GM12874 (cell line): ENCODE measurements at regions not wholly inside any gene's neighbourhood (a gene's known extent, or its start where the extent isn't known, plus 50 kb on each side); places are given as distances from the start of the nearest gene placed in this dataset.

Source experiments
- TF ChIP-seq, protein P1 (sequence below): IDR thresholded peaks from 2 replicates; pipeline ENCODE4 v1.5.1; 2011; ENCODE audit warnings: low read depth, mild to moderate bottlenecking, control low read depth, low read length, moderate library complexity; ENCODE audit not compliant: insufficient read depth

DNA sequence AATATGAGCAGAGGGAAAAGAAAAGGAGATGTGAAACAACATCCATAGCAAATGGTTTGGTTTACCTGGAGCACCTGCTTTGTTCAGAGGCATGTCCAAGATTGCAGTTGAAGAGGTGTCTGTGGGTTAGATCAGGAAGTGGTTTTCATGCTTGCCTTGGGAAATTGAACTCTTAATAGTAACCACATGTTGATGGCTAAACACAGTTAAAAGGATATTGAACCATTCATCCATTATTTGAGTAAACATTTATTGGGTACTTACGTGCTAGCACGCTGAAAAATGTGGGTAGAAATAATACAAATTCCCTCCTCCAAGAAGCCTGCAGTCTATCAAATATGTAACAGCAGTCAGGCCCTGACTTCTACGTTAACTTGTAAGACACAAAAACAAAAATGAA lies 235.7 kb upstream of the TNC start:
- TF ChIP-seq, protein P1, sequence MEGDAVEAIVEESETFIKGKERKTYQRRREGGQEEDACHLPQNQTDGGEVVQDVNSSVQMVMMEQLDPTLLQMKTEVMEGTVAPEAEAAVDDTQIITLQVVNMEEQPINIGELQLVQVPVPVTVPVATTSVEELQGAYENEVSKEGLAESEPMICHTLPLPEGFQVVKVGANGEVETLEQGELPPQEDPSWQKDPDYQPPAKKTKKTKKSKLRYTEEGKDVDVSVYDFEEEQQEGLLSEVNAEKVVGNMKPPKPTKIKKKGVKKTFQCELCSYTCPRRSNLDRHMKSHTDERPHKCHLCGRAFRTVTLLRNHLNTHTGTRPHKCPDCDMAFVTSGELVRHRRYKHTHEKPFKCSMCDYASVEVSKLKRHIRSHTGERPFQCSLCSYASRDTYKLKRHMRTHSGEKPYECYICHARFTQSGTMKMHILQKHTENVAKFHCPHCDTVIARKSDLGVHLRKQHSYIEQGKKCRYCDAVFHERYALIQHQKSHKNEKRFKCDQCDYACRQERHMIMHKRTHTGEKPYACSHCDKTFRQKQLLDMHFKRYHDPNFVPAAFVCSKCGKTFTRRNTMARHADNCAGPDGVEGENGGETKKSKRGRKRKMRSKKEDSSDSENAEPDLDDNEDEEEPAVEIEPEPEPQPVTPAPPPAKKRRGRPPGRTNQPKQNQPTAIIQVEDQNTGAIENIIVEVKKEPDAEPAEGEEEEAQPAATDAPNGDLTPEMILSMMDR: no peak

DNA sequence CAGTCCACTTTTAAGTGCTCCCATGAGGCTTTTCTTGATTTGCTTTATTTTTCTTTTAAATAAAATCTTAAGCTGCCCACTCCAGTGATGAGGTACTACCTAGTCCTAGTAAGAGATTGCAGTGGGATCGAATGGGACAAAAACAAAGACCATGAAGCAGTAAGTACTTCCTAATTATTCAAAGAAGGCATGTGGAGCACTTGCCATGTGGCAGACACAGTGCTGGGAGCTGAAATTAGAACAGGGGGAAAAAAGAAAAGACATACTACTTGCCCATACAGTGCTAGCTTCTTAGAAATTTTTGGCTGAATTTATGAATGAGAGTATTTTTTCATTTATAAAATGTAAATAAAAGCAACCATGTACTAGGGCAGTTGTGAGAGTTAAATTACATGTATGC lies 239.9 kb upstream of the TNC start:
- TF ChIP-seq, protein P1: no peak

DNA sequence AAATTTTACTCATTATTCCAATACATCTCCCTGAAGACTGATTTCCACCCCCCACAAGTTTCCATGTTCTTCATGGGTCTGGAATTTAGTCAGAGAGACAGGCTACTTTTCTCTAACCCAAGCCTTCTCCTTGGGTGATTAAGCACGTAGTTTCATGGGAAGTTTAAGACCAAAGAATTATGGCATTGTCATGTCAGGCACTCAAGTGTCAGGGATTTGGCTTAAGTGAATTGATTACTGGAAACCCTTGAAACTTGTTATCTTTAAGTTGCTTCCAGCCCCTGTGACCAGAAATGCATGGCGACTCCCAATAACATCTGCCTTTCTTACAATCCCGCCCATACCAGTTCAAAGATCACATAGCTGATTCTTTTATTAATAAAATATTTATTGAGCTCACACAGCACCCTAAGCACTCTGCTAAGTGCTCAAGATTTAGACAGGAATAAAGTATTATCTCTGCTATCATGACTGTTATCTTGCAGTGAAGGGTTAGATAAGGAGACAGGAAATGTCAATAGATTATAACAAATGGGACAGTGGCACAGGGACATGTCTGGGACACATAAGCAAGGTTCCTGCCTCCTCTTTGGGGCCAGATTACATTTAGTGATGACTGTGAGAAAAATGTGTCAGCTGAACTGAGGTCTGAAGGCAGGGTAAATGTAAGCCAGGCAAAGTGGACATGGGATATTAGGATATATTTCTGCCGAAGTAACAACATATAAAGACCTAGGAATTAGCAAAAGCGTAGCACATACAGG lies 241.2 kb upstream of the TNC start:
- TF ChIP-seq, protein P1: no peak

DNA sequence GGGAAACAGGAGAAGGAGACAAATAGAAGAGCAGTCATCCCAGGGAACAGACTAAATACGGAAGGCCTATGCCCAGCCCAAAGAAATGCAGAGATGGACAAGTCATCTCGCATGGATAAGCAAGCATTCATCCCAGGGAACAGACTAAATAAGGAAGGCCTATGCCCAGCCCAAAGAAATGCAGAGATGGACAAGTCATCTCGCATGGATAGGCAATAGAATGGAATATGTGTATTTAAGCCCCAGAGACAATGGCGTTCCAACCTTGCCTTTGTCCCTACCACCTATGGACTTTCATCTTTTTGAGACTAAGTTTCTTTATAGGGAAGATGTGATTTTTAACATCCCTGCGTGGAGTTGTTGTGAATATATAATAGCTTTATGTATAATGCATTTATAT lies 242.2 kb upstream of the TNC start:
- TF ChIP-seq, protein P1: no peak

DNA sequence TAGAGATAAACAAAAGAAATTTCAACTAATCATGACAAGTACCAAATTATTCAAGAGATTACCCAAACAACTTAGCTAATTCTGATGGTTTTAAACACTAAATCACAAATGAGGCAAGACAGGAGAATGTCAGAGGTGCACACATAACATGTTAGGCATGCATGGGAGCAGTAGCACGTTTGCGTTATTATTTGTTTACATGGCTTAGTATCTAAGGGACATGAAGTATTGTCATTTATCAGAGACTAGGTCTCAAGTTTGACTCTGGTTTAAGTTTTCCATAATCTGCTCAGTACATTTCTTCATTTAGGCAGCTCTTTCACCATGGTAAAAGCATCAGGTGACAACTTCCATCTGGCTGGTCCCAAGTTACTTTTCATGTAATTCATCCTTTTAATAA lies 244.1 kb upstream of the TNC start:
- TF ChIP-seq, protein P1: no peak

DNA sequence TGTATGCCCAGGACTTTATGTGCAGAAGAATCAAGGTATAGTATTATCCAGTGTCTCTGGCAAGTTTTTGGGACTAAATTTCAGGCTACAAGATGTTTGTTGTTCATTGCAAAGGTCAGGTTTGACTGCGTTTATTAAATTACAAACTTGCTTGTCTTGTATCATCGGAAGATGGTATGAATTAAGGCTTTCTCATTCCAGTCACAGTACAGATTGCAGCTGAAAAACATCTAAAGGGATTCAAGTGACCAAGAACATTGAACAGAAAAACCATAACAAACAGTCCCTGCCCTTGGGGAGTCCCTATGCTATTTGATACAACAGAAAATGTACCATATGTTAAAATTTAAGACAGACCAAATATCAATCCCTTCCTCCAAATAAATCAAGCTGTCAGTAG lies 244.7 kb upstream of the TNC start:
- TF ChIP-seq, protein P1: no peak

DNA sequence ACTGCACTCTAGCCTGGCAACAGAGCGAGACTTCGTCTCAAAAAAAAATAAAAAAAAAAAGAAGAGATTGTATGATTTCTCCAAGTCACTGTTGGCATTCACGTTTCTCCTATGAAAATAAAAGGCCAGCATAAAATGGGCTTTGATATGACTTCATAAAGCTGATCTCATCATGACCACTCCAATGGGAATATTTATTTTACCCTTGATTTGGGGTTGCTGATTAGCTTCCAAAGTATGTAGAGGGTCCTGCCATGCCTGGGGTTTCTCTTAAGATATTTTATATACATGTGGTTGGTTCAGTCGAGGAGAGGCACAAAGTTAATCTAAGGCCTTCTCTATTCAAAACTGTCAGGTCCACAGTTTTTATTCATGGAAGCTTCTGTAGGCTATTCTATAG lies 247.0 kb upstream of the TNC start:
- TF ChIP-seq, protein P1: no peak

DNA sequence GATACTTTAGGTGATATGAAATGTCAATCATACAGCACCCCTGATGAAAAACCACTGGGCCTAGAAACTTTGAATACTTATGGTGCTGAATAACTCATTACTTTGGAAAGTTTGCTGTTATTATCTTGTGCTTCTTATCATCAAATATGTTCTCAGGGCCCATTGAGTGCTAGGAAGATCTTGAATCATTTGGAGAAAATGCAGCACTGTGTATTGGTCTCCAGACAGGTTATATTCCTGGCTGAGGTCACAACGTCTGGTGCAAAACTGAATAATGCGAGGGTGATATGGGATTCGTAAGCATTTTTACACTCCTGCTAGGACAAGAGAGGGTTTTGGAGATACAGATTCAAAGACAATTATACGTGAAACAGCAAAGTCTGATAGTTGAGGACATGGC lies 249.4 kb upstream of the TNC start:
- TF ChIP-seq, protein P1: no peak
